ENCODE measurements at regions not wholly inside any gene's neighbourhood (a gene's known extent, or its start where the extent isn't known, plus 50 kb on each side); places are given as distances from the start of the nearest gene placed in this dataset.

GRCh38 chr12:111031916-111032590, 111.7 kb upstream of the MYL2 start (continued):
- TF ChIP-seq, protein P1, sequence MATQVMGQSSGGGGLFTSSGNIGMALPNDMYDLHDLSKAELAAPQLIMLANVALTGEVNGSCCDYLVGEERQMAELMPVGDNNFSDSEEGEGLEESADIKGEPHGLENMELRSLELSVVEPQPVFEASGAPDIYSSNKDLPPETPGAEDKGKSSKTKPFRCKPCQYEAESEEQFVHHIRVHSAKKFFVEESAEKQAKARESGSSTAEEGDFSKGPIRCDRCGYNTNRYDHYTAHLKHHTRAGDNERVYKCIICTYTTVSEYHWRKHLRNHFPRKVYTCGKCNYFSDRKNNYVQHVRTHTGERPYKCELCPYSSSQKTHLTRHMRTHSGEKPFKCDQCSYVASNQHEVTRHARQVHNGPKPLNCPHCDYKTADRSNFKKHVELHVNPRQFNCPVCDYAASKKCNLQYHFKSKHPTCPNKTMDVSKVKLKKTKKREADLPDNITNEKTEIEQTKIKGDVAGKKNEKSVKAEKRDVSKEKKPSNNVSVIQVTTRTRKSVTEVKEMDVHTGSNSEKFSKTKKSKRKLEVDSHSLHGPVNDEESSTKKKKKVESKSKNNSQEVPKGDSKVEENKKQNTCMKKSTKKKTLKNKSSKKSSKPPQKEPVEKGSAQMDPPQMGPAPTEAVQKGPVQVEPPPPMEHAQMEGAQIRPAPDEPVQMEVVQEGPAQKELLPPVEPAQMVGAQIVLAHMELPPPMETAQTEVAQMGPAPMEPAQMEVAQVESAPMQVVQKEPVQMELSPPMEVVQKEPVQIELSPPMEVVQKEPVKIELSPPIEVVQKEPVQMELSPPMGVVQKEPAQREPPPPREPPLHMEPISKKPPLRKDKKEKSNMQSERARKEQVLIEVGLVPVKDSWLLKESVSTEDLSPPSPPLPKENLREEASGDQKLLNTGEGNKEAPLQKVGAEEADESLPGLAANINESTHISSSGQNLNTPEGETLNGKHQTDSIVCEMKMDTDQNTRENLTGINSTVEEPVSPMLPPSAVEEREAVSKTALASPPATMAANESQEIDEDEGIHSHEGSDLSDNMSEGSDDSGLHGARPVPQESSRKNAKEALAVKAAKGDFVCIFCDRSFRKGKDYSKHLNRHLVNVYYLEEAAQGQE (IDR thresholded peaks at IDR 0.05; ENCODE audit: borderline replicate concordance): no peak

DNA sequence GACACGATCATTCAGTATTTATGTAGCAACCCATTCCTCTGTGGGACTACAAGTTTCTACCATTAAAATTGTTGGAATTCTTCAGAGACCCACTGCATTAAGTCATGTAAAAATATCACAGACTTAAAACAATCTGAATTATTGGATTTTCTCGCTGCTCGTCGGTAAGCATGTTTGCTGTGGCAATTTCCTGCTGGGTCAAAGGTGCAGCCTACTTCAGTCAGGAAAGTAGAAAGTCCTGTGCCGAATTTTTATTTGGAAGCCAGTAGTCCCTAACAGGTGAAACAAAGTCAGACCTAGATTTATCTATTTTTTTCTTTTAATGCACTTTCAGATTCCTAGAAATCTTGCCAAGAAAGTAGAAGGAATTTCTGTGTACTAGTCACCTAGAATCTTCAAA, 110.4 kb upstream of the MYL2 start:
- Histone ChIP-seq H3K4me2 (ENCODE audit: low read length) (no peak overlapping the region), H3K79me2 (replicated peaks; ENCODE audit: insufficient read depth, low read length) (no peaks in the 10 kb centered on the region), H3F3A (ENCODE audit: insufficient read depth, low read length, poor library complexity, severe bottlenecking) (no peaks in the 10 kb centered on the region), H3K36me3 (ENCODE audit: insufficient read depth, low read length) (no peaks in the 10 kb centered on the region), H4K20me1 (ENCODE audit: insufficient read depth) (no peaks in the 10 kb centered on the region), H3K9ac (ENCODE audit: low read length) (no peak overlapping the region), H3K27me3 (ENCODE audit: insufficient read depth, low read depth, low read length) (peaks cover 9% of the 10 kb centered on the region), H3K9me2 (ENCODE audit: insufficient read depth, low read length) (no peaks in the 10 kb centered on the region), H3K9me3 (ENCODE audit: low read length) (no peaks in the 10 kb centered on the region), H2AFZ (ENCODE audit: low read depth, low read length) (no peak overlapping the region), H3K27ac (ENCODE audit: low read length) (no peak overlapping the region), H3K4me3 (ENCODE audit: low read length) (no peak overlapping the region)
- TF ChIP-seq POLR2AphosphoS5 (IDR thresholded peaks at IDR 0.05) (no peak), SMC3 (conservative IDR thresholded peaks at IDR 0.05; ENCODE audit: poor library complexity) (no peak), TAF1 (IDR thresholded peaks at IDR 0.05; ENCODE audit: low read depth) (no peak), EP300 (conservative IDR thresholded peaks at IDR 0.05; ENCODE audit: poor library complexity, severe bottlenecking) (no peak), RAD21 (conservative IDR thresholded peaks at IDR 0.05) (no peak), MXI1 (conservative IDR thresholded peaks at IDR 0.05; ENCODE audit: poor library complexity, severe bottlenecking) (no peak)
- TF ChIP-seq, protein P2, sequence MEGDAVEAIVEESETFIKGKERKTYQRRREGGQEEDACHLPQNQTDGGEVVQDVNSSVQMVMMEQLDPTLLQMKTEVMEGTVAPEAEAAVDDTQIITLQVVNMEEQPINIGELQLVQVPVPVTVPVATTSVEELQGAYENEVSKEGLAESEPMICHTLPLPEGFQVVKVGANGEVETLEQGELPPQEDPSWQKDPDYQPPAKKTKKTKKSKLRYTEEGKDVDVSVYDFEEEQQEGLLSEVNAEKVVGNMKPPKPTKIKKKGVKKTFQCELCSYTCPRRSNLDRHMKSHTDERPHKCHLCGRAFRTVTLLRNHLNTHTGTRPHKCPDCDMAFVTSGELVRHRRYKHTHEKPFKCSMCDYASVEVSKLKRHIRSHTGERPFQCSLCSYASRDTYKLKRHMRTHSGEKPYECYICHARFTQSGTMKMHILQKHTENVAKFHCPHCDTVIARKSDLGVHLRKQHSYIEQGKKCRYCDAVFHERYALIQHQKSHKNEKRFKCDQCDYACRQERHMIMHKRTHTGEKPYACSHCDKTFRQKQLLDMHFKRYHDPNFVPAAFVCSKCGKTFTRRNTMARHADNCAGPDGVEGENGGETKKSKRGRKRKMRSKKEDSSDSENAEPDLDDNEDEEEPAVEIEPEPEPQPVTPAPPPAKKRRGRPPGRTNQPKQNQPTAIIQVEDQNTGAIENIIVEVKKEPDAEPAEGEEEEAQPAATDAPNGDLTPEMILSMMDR (IDR thresholded peaks at IDR 0.05; ENCODE audit: poor library complexity, severe bottlenecking): no peak
- TF ChIP-seq, protein P1 (IDR thresholded peaks at IDR 0.05; ENCODE audit: borderline replicate concordance): no peak
